ENCODE measurements at regions not wholly inside any gene's neighbourhood (a gene's known extent, or its start where the extent isn't known, plus 50 kb on each side); places are given as distances from the start of the nearest gene placed in this dataset.

DNA sequence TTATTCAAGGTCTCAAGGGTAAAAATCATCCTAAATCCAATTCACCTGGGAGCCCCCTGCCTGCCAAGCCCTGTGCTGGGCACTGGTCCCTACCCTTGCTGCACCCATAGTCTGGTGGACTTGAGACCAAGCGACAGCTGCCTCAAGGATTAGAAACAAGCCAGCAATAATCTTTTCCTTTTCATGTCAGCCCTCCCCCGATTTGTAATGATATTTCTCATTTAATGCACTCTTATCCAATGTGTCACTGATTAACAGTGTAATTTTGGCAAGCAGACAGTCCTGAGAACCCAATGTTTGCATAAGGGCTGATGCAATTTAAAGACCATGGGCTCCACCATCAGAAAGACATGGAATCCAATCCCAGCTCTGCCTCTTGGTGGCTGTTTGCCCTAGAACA is 108.9 kb downstream of the ACTL7B start:
- H3K4me3 ChIP-seq (replicated peaks in 1 of 3; ENCODE audit: insufficient read depth in 1 of 3, low read depth in 2 of 3, low read length in 3 of 3), result no peak overlapping the region
- WGBS (ENCODE audit: low lambda C conversion rate), result 39% methylated on average over 2 of the region's 2 CpGs
- ATAC-seq, result no peak
- BruUV-seq (replicated peaks), result no TSS peak
- H3K79me2 ChIP-seq (ENCODE audit: insufficient read depth, low read length), result no peaks in the 10 kb centered on the region
- H3K4me2 ChIP-seq (ENCODE audit: low read depth, low read length), result peak overlapping the region; percentile 15; the same call in 1 of the 2 replicates
- intact Hi-C loops (cut with micrococcal nuclease; ENCODE audit: unreplicated experiment) (no loop called here), in situ Hi-C loops (cut with HindIII; ENCODE audit: extremely low pct_ligation_motif_present, low pct_unique_long_range_greater_than_20kb) (no loop called here)
- no peak overlapping the region for H2AFZ ChIP-seq (ENCODE audit: low read length)
- no peak overlapping the region for H3K27ac ChIP-seq (ENCODE audit: extremely low read length, insufficient read depth, low read length)
- no peaks in the 10 kb centered on the region for H3K9me3 ChIP-seq (ENCODE audit: low read length)
- DNase-seq (ENCODE audit: low spot score), result peak; percentile 57
- peaks cover 44% of the 10 kb centered on the region for H3K4me1 ChIP-seq (ENCODE audit: insufficient read depth, low read length)
- H3K27me3 ChIP-seq (ENCODE audit: control insufficient read depth in 1 of 2, insufficient read depth in 2 of 2, low read length in 2 of 2), result no peaks in the 10 kb centered on the region
- ChIA-PET CTCF (ENCODE audit: low intra/inter-chr PET ratio, low total read pairs) (no interaction called here), POLR2A (no interaction called here)
- no peaks in the 10 kb centered on the region for H4K20me1 ChIP-seq (ENCODE audit: insufficient read depth, low read length)
- no peak overlapping the region for H3K9ac ChIP-seq (ENCODE audit: insufficient read depth, low read depth, low read length)
- no peaks in the 10 kb centered on the region for H3K36me3 ChIP-seq (replicated peaks in 1 of 2; ENCODE audit: control insufficient read depth in 1 of 2, insufficient read depth in 2 of 2, low read length in 2 of 2)
- FAIRE-seq, result peak; percentile 21
- TF ChIP-seq, protein P1, sequence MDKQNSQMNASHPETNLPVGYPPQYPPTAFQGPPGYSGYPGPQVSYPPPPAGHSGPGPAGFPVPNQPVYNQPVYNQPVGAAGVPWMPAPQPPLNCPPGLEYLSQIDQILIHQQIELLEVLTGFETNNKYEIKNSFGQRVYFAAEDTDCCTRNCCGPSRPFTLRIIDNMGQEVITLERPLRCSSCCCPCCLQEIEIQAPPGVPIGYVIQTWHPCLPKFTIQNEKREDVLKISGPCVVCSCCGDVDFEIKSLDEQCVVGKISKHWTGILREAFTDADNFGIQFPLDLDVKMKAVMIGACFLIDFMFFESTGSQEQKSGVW (CRISPR knock-in tag; IDR thresholded peaks at IDR 0.05; ENCODE audit: borderline replicate concordance), result no peak
- TF ChIP-seq, protein P2, sequence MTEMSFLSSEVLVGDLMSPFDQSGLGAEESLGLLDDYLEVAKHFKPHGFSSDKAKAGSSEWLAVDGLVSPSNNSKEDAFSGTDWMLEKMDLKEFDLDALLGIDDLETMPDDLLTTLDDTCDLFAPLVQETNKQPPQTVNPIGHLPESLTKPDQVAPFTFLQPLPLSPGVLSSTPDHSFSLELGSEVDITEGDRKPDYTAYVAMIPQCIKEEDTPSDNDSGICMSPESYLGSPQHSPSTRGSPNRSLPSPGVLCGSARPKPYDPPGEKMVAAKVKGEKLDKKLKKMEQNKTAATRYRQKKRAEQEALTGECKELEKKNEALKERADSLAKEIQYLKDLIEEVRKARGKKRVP (CRISPR knock-in tag; IDR thresholded peaks at IDR 0.05), result peak in 1 of 2 experiments; percentile 95; a peak in 2 of 4 replicates
- TF ChIP-seq MTA1 (CRISPR knock-in tag; IDR thresholded peaks at IDR 0.05; ENCODE audit: borderline replicate concordance), result no peak
- TF ChIP-seq, protein P3, sequence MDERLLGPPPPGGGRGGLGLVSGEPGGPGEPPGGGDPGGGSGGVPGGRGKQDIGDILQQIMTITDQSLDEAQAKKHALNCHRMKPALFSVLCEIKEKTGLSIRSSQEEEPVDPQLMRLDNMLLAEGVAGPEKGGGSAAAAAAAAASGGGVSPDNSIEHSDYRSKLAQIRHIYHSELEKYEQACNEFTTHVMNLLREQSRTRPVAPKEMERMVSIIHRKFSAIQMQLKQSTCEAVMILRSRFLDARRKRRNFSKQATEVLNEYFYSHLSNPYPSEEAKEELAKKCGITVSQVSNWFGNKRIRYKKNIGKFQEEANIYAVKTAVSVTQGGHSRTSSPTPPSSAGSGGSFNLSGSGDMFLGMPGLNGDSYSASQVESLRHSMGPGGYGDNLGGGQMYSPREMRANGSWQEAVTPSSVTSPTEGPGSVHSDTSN (CRISPR knock-in tag; IDR thresholded peaks at IDR 0.05), result no peak
- TF ChIP-seq ZNF644 (CRISPR knock-in tag; IDR thresholded peaks at IDR 0.05; ENCODE audit: low read depth), result peak; percentile 90
- TF ChIP-seq ZNF878 (CRISPR knock-in tag; IDR thresholded peaks at IDR 0.05), result no peak
- TF ChIP-seq, protein P4, sequence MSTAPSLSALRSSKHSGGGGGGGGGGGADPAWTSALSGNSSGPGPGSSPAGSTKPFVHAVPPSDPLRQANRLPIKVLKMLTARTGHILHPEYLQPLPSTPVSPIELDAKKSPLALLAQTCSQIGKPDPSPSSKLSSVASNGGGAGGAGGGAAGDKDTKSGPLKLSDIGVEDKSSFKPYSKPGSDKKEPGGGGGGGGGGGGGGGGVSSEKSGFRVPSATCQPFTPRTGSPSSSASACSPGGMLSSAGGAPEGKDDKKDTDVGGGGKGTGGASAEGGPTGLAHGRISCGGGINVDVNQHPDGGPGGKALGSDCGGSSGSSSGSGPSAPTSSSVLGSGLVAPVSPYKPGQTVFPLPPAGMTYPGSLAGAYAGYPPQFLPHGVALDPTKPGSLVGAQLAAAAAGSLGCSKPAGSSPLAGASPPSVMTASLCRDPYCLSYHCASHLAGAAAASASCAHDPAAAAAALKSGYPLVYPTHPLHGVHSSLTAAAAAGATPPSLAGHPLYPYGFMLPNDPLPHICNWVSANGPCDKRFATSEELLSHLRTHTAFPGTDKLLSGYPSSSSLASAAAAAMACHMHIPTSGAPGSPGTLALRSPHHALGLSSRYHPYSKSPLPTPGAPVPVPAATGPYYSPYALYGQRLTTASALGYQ (CRISPR knock-in tag; IDR thresholded peaks at IDR 0.05), result no peak
- TF ChIP-seq FOXA3 (CRISPR knock-in tag; IDR thresholded peaks at IDR 0.05), result peak; percentile 17; the same call in 1 of the 2 replicates
- no peak for TF ChIP-seq KMT2A (CRISPR knock-in tag; IDR thresholded peaks at IDR 0.05)
- TF ChIP-seq MED8 (CRISPR knock-in tag; IDR thresholded peaks at IDR 0.05; ENCODE audit: insufficient replicate concordance), result no peak
- no peak for TF ChIP-seq ZMYM2 (CRISPR knock-in tag; IDR thresholded peaks at IDR 0.05)
- no peak for TF ChIP-seq ZNF781 (CRISPR knock-in tag; IDR thresholded peaks at IDR 0.05; ENCODE audit: borderline replicate concordance, not compliant biosample characterization)
- no peak for TF ChIP-seq NR2F6 (IDR thresholded peaks at IDR 0.05)
- no peak for TF ChIP-seq NR2F6 (CRISPR knock-in tag; IDR thresholded peaks at IDR 0.05)
- no peak for TF ChIP-seq FOXA1 (IDR thresholded peaks at IDR 0.05)
- peak; percentile 62 for TF ChIP-seq FOXA1 (CRISPR knock-in tag; IDR thresholded peaks at IDR 0.05)
- no peak for TF ChIP-seq MED13 (CRISPR knock-in tag; IDR thresholded peaks at IDR 0.05)
- TF ChIP-seq, protein P5, sequence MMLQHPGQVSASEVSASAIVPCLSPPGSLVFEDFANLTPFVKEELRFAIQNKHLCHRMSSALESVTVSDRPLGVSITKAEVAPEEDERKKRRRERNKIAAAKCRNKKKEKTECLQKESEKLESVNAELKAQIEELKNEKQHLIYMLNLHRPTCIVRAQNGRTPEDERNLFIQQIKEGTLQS (CRISPR knock-in tag; IDR thresholded peaks at IDR 0.05), result 0 out of 2 replicates have a peak, but pooled peaks have one; percentile 43
- peak; percentile 79 for TF ChIP-seq CEBPG (CRISPR knock-in tag; IDR thresholded peaks at IDR 0.05)
- no peak for TF ChIP-seq YEATS4 (CRISPR knock-in tag; IDR thresholded peaks at IDR 0.05; ENCODE audit: borderline replicate concordance)
- no peak for TF ChIP-seq SP1 (IDR thresholded peaks at IDR 0.05)
- TF ChIP-seq SP1 (CRISPR knock-in tag; IDR thresholded peaks at IDR 0.05), result no peak
- no peak for TF ChIP-seq HOXA7 (CRISPR knock-in tag; IDR thresholded peaks at IDR 0.05)
- TF ChIP-seq NCOA2 (CRISPR knock-in tag; IDR thresholded peaks at IDR 0.05), result no peak

All from HepG2 (cell line).